Pancreas (tissue), 10 donors: ENCODE measurements at regions not wholly inside any gene's neighbourhood (a gene's known extent, or its start where the extent isn't known, plus 50 kb on each side); places are given as distances from the start of the nearest gene placed in this dataset.
A peak's percentile ranks its signal among the peaks of the same experiment; 100 is the strongest.
"Not testable (repeated sequence)": the region's sequence is repeated elsewhere in the genome, so short reads cannot be mapped to it uniquely, and the experiment has no call there.

ENCODE experiments used
- ATAC-seq, 4 donors: fragments of 200-7000 bp; cut with Tn5 transposase; one replicate each; pipeline versions ENCODE4 v1.8.0 to v1.9.1; 2020; ENCODE audit warnings: mild to moderate bottlenecking in 4 of 4, moderate library complexity in 4 of 4
- DNase-seq, 6 donors: peaks; one replicate each; pipeline ENCODE4 v3.0.0-alpha.2; 2020
- FAIRE-seq: peaks from 2 replicates; lab custom pipeline; 2012; peaks lifted over from hg19 to GRCh38; lab: Jason Lieb, UNC
- H3K27ac ChIP-seq, 4 donors: fragments of 200-600 bp; sonication (generic); 1 replicate in 3 of 4; 2 replicates in 1 of 4; pipeline versions ENCODE4 v1.5.0 to v1.8.0; 2020
- H3K27me3 ChIP-seq, 4 donors: fragments of 200-600 bp; one replicate each; pipeline ENCODE4 v1.8.0; 2021
- H3K36me3 ChIP-seq, 3 donors: fragments of 200-600 bp; sonication (generic) in 1 of 3; one replicate each; pipeline versions ENCODE4 v1.5.0 to v1.8.0; 2020 to 2021
- H3K4me1 ChIP-seq, 3 donors: fragments of 200-600 bp; one replicate each; pipeline ENCODE4 v1.8.0; 2021
- H3K4me3 ChIP-seq, 4 donors: fragments of 200-600 bp; sonication (generic) in 2 of 4; one replicate each; pipeline versions ENCODE4 v1.5.0 to v1.8.0; 2020 to 2021
- H3K9me3 ChIP-seq, 4 donors: fragments of 200-600 bp; one replicate each; pipeline ENCODE4 v1.8.0; 2021
- CTCF ChIP-seq, 4 donors: fragments of 200-600 bp; sonication (generic) in 3 of 4; IDR thresholded peaks; one replicate each; pipeline versions ENCODE4 v1.5.0 to v1.8.0; 2021; ENCODE audit warnings: antibody characterized with exemption in 4 of 4
- WGBS, 2 donors: extraction: QIAGEN DNeasy Blood & Tissue Kit; methylation state at CpG; one replicate each; pipeline ENCODE4 v1.1.7; 2013; 5-methylcytosine and 5-hydroxymethylcytosine counted together
- intact Hi-C, 3 donors: fragments of 100-400 bp; cut with DNase I; formaldehyde crosslinking; loops; one replicate each; pipeline versions ENCODE4 v1.11.1 to v1.14.2; 2022
- donor health status: healthy with polysubstance abuse.
- donor health status: DM: no; HTN: no; CAD: no; lungs with moderate emphysema.
- donor health status: DM: no; HTN: no; CAD: no.
- donor health status: control.
- donor health status: control.
- donor health status: Bipolar disorder and iron deficiency.
- donor health status: DM: yes; HTN: yes; CAD: no.
- donor health status: DM: no; HTN: no; CAD: no.
- donor health status: DM: no; HTN: no; CAD: no.
- donor health status: DM: yes; HTN: yes; CAD: no.

- H3K36me3 ChIP-seq = no peaks in the 10 kb centered on the region
- intact Hi-C loops = no loop called here
- H3K27me3 ChIP-seq = no peaks in the 10 kb centered on the region
- no peak for TF ChIP-seq CTCF (IDR thresholded peaks at IDR 0.05)
- H3K9me3 ChIP-seq = no peaks in the 10 kb centered on the region
- 73 to 75% methylated on average over 1 of the region's 1 CpG for WGBS, 2 donors
- DNase-seq = no peak
- no peak for FAIRE-seq
- no peak for ATAC-seq
- H3K4me1 ChIP-seq = no peaks in the 10 kb centered on the region
- H3K4me3 ChIP-seq = no peak overlapping the region
- no peak overlapping the region for H3K27ac ChIP-seq
Measured at GRCh38 chr5:99589424-99589823, 660.6 kb upstream of the CHD1 start.

GRCh38 chr5:99587983-99588382, 659.2 kb upstream of the CHD1 start:
- H3K4me1 ChIP-seq = no peaks in the 10 kb centered on the region
- no peak for FAIRE-seq
- intact Hi-C loops = no loop called here
- DNase-seq = no peak
- no peaks in the 10 kb centered on the region for H3K9me3 ChIP-seq
- H3K27ac ChIP-seq = no peak overlapping the region
- no peaks in the 10 kb centered on the region for H3K36me3 ChIP-seq
- no peaks in the 10 kb centered on the region for H3K27me3 ChIP-seq
- H3K4me3 ChIP-seq = no peak overlapping the region
- ATAC-seq = no peak
- WGBS, 2 donors = 84 to 93% methylated on average over 1 of the region's 1 CpG
- TF ChIP-seq CTCF (IDR thresholded peaks at IDR 0.05) = no peak

GRCh38 chr5:99586878-99587277, 658.1 kb upstream of the CHD1 start:
- TF ChIP-seq CTCF (IDR thresholded peaks at IDR 0.05) = no peak
- ATAC-seq (no peak), FAIRE-seq (no peak), DNase-seq (no peak)
- Histone ChIP-seq H3K36me3 (no peaks in the 10 kb centered on the region), H3K4me1 (no peaks in the 10 kb centered on the region), H3K27ac (no peak overlapping the region), H3K4me3 (no peak overlapping the region), H3K27me3 (no peaks in the 10 kb centered on the region), H3K9me3 (no peaks in the 10 kb centered on the region)
- intact Hi-C loops = no loop called here

GRCh38 chr5:99581204-99581603, 652.4 kb upstream of the CHD1 start:
- H3K27ac ChIP-seq, ATAC-seq, intact Hi-C loops, H3K4me3 ChIP-seq, DNase-seq, H3K27me3 ChIP-seq, H3K36me3 ChIP-seq, H3K4me1 ChIP-seq, H3K9me3 ChIP-seq: not testable (repeated sequence)
- 70 to 88% methylated on average over 3 of the region's 3 CpGs for WGBS, 2 donors
- peak; percentile 73 for FAIRE-seq

- FAIRE-seq, H3K27me3 ChIP-seq, H3K27ac ChIP-seq, H3K4me1 ChIP-seq, ATAC-seq, H3K9me3 ChIP-seq, intact Hi-C loops, H3K36me3 ChIP-seq, H3K4me3 ChIP-seq: not testable (repeated sequence)
- peak in 1 of 6 donors; percentile 11 for DNase-seq
- WGBS, 2 donors = 72 to 85% methylated on average over 15 of the region's 15 CpGs
Measured at GRCh38 chr5:99562937-99563627, 634.3 kb upstream of the CHD1 start.

- Histone ChIP-seq H3K36me3 (no peaks in the 10 kb centered on the region), H3K4me3 (no peak overlapping the region), H3K9me3 (no peaks in the 10 kb centered on the region), H3K27me3 (no peaks in the 10 kb centered on the region), H3K4me1 (no peaks in the 10 kb centered on the region), H3K27ac (no peak overlapping the region)
- DNase-seq (no peak), ATAC-seq (no peak), FAIRE-seq (no peak)
- TF ChIP-seq CTCF (IDR thresholded peaks at IDR 0.05) = no peak
- intact Hi-C loops = no loop called here
- WGBS, 2 donors = 62 to 70% methylated on average over 1 of the region's 1 CpG
Measured at GRCh38 chr5:99553211-99553810, 624.5 kb upstream of the CHD1 start.
